ENCODE measurements at regions not wholly inside any gene's neighbourhood (a gene's known extent, or its start where the extent isn't known, plus 50 kb on each side); places are given as distances from the start of the nearest gene placed in this dataset.

DNA sequence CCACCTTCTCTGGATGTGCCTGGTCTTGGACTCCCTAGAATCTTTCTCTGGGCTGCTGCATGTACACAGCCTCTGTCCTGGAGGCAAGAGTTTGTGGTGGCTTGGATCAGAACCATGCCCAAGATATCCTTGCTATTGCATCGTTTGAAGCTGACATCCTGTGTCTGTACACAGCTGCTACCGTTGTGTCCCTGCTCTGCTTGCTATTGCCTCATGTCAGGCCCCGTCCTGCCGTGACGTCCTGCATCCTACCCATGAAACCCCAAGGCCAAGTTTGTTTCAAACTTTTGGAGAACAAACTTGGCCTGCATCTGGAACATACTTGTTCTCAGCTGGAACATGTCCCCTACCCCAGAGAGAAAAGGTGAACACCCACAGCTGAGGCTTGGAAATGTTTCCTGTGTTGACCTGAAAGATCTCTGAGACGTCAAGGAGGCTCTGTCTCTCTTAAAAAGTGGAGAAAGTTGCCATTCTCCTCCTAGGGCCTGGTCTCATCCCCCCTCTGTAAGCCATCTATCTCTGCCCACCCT, 78.1 kb downstream of the HFE start:
- TF ChIP-seq, protein P1, sequence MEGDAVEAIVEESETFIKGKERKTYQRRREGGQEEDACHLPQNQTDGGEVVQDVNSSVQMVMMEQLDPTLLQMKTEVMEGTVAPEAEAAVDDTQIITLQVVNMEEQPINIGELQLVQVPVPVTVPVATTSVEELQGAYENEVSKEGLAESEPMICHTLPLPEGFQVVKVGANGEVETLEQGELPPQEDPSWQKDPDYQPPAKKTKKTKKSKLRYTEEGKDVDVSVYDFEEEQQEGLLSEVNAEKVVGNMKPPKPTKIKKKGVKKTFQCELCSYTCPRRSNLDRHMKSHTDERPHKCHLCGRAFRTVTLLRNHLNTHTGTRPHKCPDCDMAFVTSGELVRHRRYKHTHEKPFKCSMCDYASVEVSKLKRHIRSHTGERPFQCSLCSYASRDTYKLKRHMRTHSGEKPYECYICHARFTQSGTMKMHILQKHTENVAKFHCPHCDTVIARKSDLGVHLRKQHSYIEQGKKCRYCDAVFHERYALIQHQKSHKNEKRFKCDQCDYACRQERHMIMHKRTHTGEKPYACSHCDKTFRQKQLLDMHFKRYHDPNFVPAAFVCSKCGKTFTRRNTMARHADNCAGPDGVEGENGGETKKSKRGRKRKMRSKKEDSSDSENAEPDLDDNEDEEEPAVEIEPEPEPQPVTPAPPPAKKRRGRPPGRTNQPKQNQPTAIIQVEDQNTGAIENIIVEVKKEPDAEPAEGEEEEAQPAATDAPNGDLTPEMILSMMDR (IDR thresholded peaks at IDR 0.05; ENCODE audit: low read depth, low read length, poor library complexity, severe bottlenecking) = no peak
- TF ChIP-seq EZH2phosphoT487 (IDR thresholded peaks at IDR 0.05; ENCODE audit: borderline replicate concordance, low read length) = no peak
